ENCODE measurements at regions not wholly inside any gene's neighbourhood (a gene's known extent, or its start where the extent isn't known, plus 50 kb on each side); places are given as distances from the start of the nearest gene placed in this dataset.
A peak's percentile ranks its signal among the peaks of the same experiment; 100 is the strongest.

DNA sequence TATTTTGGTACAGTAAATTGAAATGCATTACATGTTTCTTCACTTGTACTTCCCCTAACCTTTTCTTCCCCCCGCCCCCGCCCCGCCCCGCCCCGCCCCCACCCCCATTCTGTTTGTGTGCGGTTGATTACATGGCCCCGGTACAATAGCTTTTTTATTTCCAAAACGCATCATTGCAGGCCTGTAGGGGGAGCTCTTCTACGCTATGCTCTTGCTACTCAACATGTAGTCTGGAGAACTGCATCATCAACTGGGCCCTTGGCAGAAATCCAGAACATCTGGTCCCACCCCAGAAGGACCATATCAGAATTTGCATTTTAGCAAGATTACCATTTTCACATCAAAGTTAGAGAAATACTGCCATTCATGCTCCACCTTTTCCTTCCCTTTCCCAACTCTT is 333.3 kb upstream of the DDX53 start:
- peak; percentile 82 for DNase-seq

DNA sequence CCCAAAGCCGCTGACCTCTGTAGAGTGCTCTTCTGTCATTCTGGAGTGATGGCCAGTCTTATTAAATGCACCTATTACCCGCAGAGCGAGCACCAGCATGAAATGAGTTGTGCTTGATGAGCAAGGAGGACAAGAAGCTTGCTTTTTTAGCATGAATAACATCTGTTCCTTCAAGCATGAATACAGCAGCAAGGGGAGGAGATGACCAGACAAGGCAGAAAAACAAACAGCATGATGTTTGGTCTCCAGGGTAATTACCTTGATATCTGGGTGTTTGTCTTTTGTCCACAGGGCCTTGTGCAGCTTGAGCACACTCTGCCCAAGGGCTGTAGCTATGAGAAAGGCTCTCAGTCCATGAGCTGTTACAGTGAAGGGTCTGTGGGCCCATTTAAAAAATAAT is 324.8 kb upstream of the DDX53 start:
- no peak for DNase-seq

DNA sequence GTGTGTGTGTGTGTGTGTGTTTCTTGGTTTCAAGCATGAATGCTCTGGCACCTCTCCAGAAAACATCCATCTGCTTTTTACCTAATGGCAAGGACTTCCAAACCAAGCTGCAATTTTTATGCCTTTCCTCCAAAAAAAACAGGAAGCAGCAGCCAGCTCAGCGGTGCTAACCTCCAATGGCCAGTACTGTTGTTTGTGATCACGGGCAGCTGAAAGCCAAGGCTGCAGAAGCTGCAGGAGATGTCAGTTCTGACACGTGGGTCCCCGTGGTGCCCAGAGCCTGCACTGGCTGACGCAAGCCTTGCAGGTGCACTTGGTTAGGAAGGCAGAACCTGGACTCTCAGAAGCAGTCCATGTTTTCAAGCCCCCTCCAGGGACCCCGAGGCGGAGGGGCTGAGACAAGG is 313.6 kb upstream of the DDX53 start:
- peak; percentile 50 for DNase-seq

DNA sequence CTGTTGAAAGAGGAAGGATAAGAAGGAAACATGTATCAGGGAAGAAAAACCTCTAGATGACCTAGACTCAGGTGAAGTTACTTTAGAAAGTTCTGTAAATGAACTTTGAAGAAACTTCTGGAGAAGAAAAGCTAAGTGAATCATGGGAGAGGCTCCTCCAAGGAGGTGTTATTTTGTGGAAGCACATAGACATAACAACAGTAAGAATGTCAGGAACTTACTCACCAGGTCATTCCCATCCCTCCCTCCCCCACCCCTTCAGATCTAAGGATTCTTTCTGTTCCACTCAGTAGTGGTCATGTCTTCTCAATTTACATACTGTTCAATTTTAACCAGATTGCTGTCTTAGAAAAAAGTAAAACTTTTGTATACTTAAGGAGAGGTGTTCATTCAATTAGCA is 310.5 kb upstream of the DDX53 start:
- no peak for DNase-seq

DNA sequence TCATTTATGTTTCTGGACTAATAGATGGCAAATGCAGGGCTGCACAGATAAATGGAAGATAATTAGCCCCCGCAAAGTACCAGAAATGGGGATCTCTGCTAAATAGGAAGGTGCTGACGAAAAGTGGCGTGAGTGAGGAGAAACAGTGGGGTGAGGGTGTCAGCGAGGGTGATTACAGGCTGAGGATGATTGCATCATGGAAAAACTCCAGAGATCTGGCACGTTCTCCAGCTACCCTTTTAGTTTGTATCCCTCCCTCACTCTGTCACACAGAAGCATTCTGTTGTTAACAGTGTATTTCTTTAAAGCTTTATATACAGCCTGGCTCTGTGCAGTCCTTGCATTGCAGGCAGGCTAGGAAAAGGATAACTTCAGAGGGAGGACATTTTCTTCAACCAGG is 309.6 kb upstream of the DDX53 start:
- peak; percentile 17 for DNase-seq

DNA sequence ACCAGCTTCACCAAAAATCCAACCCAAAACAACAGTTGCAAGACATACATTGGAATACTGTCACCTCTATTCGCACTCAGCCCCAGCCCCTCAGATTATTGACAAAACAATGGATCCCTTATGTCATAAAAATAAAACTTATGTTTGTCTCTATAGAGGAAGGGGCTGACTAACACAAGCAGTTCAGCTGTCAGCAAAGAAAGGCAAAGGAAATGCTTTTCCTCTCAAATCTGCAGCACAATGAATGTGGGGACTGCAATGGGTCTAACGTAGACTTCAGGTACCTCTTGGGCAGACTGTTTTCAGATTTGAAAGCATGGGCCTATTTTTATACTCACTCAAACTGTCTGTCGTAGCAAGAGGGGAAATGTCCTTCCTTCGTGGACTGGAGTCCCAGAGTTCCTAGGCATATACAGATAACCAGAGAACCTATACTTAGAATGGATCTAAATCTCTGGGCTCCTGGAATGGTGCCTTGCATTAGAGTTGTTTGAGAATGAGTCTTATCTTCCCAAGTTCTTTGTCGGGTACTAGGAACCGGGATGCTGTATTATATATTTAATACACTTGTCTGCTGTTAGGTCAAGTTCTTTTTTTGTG is 307.7 kb upstream of the DDX53 start:
- DNase-seq: no peak

DNA sequence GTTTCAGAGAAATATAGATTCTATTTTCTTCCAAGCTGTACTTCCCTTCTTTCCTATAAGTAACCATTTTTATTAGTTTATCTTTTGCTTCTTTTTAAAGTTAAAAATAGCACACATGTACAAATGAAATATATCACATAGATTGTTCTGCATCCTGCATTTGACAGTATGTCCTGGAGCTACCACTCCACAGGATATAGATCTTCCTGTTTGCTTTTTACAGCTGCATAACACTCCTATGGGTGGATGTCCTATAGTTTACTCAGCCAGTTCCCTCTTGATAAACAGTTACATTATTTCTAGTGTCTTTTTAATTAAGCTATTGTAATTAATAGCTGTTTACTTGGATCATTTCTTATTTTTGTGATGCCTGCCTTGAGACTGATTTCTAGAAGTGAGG is 301.6 kb upstream of the DDX53 start:
- no peak for DNase-seq

DNA sequence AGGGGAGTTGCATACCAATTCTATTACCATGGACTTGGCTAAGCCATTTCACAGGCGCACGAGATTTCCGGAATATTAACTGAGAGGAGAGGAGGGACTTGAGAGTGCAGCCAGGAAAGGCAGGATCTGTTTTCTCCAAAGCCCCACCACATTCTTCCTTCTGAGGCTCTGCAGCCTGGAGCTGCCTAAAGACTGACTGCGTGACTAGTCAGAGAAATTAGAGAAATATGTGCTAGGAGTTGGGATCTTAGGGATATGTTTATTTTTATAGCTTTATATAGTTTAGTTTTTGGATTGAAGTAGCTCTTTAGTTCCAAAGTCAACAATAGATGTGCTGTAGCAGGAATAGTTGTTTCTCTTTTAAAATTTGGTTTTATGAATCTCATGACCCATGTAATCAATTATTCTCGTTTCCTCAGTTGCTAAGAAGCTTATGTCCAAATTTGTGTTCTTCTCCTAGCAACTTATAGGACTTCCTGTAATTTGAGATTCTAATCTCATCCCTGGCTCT is 300.1 kb upstream of the DDX53 start:
- peak; percentile 32 for DNase-seq

DNA sequence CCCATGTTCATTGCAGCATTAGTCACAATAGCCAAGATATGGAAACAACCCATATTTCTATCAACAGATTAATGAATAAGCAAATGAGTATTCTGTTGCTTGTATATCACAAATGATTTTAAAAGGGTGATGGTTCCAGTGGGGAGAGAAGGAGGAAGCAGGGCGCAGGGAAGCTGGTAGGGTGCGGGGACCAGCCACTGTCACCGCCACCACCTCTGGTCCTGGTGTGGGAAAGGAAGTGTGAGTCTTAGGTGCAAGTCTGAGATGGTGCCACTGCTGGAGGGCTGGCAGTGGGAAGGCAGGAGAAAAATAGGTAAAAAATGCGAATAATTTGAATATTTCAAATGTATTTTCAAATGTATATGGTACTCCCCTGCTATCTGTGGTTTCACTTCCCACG is 286.8 kb upstream of the DDX53 start:
- DNase-seq: no peak

DNA sequence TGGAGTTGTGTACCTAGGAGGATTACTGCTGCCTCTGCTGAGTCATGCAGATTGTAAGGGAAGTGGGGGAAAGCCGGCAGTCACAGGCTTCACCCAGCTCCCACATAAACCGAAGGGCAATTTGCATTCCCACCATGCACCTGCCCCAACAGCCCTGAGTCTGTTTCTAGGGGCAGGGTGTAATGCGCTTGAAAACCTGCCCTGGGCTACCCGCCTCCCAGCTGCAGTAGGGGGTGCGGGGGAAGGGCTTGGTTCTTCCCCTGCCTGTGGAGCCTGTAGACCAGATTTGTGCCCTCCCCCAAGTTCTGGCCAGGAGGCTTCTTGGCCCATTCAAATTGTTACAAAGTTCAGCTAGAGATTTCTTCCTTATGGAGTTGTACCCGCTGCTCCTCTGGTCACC is 269.2 kb upstream of the DDX53 start:
- DNase-seq: no peak

DNA sequence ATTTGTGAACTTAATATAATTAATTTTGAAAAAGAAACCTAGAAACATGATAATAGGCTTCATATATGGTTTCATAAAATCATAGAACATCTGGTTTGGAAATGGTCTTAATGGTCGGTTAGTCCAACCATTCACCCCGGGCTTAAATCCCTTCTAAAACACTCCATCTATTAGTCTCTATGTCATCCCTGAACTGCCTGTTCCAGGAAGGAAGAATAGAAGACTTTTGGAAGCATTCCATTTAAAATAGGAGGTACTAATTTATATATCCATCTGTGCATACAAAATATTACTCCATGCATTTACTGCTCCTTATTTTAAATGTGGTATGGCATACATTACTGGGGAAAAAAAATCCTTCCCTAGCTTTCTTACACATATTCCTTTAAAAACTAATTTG is 262.2 kb upstream of the DDX53 start:
- no peak for DNase-seq

DNA sequence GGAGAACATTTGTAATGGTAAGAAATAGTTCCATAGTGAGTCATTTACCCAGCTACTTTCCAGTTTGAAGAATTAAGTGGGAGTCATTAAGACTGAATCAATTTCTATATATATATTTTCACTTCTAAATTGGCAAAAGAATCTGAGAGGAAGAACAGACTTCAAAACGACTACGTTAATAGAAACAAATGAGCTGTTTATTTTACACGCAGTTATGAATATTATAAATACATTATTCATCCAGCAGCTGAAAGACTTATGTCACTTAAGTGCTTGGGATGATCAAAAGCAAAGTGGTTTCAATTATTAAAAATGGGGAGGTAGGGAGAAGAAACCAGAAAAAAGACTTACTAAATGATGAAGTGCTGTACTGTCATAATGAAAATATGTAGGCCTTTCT is 260.5 kb upstream of the DDX53 start:
- DNase-seq: no peak

DNA sequence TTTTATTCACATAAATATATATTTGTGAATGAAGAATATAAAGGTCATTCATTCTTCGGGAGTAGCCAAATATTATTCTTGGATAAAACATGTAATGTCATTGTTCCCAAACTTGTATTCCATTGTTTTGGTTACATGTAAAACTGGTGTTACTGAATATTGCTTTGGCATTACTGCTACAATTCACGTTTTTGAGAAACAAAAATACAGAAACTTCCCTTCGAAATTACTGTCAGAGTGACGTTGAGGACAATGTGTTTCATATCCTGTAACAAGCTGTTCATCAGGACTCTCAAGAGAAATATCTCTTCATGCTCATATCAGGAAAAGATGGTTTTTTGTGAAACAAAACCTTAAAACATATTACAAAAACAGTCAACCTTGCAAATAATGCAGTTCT is 258.9 kb upstream of the DDX53 start:
- no peak for DNase-seq

DNA sequence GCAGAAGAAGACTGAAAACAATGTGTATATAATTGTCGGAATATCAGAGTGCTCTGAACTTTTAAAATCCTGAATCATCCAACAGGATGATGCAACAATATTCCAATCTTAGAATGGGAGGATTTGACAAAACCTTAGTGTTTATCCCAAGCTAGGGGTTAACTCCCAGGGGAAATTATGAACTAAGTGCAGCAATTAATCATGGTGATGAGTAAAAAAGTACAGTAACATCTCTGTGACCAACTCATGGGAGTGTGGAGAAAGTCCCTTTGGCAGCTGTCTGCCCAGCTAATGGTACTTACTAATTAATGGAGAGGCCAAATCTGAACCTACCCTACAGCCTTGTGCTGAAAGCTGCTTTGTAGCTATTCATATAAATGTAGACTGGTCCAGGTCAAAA is 257.6 kb upstream of the DDX53 start:
- DNase-seq: no peak

DNA sequence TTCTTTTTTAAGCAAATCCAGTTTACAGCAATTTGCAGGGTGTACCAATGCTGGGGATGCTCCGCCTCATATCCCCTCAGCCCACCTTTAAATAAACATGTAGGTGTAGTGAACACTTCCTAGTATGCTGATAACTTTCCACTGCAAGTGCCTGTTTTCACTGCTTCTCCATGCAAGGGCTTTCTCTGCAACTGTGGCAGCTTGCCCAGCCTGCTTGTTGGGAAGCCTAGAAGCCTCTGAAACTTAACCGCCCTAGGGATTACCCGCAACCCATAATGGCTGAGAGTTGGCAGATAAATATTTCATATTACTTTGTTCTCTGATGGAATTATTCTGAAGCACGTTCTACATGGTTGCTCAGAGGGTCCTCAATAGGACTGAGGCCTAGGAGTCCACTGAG is 253.7 kb upstream of the DDX53 start:
- DNase-seq: no peak

DNA sequence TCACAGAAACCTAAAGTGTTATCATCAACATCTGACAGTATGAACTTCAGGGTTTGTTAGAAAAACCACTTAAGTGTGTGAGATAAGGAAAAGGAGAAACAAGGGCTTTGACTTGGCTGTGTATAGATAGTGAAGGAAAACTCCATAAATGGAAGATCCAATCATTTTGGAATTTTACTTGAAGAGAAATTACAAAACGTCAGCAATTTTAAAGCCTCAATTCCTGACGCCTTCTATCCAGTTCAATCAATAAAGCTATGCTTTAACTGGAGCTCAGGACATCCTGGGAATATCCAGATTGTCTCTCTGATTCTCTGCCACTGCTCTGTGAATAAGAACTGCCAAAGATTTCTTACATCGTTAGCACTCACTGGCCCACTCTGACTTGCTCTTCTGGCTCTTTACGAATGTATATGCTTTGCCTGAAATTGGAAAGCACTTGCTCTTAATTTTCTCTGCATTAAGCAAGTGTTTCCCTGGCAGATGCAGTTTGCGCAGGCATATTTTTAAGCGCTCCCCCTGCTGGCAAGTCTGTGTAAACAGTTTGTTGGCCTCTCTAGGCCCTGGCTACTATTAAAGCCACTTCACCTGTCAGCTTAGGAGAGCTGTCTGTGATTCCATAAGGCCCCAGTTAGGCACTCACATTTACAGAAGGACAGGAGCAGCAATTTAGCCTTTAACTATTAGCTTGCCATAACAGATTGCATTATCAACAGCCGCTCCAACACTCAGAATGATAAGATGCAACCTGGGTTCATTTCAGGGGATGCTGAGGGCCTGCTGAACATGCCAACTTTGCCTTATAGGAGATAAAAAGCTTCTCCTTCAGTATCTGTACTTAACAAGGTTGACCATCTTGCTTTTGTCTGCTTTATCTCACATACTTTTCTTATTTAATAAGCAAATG is 251.4 kb upstream of the DDX53 start:
- DNase-seq: peak; percentile 53

DNA sequence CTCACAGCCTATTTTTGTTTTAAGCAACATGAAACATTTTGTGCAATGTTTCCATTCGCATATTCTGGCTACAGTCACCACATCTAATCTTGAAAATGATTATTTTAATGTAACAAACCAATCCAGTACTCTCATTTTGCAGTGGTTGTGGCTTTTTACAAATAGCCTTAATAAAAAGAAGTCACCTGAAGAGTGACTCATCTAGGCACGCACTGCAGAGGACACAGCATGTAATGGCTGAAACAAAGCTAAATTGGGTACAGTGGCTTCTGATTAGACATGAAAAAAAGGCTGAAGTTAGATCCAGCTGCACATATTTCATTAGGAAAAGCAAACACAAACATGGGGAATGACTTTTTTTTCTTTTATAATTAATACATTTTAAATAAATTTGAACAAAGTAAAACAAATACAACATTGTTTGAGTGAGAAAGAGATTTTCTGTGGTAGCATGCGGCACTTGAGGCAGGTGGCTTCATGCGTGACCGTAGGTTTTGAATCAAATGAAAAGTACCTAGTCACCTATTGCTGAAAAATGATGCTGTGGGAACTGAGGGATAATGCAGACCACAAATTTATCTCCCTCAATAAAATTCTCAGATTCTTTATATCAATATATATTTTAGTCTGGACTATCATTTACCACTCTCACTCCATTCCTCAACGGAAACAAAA is 240.8 kb upstream of the DDX53 start:
- no peak for DNase-seq

DNA sequence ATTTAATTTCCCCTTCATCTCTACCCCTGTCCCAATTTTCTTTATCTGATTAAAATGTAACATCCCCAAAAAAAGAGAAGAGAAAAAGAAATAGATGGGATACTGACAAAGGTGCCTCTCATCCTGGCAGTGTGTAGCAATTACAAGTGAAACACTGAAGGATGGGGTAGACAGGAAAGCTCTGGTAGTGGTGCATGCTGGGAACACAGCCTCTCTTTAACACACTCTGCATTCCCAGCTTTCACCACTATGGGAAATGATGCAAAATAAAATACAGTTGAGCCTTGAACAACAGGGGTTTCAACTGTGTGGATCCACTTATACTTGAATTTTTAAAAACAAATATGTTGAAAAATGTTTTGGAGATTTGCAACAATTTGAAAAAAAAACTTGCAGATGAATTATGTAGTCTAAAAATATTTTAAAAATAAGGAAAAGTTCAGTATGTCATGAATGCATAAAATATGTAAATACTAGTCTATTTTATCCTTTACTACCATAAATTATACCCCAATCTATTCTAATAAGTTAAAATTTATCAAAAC is 239.2 kb upstream of the DDX53 start:
- DNase-seq: no peak

DNA sequence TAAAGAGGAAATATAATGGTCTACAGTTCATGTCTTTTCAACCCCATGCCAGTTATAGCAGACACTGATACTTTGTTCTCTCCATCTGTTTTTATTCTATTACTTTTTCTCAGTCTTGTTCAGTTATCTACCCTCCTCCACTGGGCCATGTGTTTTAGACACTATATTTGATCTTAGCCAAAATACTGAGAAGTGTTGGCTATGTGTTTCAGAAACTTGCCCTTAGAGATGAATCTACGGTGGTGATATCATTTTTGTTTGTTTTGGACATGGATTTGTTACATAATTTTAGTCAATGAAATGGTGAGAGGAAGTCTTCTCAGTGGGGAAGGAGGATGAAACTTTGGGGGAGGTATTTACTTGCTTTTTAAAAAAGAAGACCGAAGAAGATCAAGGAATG is 211.5 kb upstream of the DDX53 start:
- DNase-seq: no peak

DNA sequence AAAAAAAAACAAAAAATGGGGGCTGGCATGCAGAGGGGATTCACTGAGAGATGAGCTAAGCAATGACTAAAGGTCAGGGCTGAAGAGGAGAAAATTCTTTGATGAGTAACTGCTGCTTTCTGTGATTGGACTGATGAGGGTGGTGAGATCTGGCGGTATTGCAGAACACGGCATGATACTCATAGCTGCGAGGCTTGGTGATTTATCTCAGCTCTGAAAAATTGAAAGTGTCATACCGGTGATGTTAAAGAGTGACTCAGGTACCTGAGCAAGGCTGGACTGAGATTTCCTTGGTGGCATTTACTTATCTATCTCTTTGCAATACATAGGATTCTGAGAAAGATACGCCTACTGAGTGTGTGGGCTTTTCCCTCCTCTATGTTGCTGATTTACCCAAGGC is 204.1 kb upstream of the DDX53 start:
- DNase-seq: peak; percentile 3

DNA sequence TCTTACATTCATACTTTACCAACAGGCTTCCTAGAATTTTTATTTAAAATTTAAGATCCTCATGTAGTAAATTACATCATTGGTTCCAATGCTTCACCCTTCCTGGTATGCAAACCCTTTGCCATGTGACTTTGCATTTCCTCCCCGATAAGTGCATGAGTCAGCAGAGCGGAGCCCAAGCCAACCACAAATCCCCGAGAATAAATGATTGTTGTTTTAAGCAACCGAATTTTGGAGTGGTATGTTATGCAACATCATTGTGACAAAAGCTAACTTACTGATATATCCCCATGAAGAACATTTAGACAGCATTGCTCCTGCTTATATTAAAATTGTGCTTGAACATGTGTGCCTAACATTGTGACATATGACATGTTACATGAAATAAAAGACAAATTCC is 199.4 kb upstream of the DDX53 start:
- DNase-seq: peak; percentile 91

DNA sequence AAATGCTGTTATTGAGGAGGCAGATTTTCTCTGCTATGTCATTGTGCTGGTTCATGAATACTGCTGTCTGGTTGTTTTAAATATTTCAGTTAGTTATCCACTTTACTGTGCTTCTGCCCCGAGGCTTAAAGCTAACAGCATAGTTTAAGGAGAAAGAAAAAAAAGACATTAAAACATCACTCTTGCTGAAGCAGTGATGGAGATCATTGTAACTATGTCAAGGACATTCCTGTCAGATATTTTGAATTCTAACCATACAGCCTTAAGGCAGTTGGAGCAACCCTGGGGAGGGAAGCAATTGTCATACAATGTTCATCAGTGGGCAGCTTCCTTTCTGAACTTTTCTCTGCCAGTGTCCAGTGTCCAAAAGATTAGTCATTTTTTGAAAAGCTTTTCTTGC is 199.0 kb upstream of the DDX53 start:
- DNase-seq: peak; percentile 38

DNA sequence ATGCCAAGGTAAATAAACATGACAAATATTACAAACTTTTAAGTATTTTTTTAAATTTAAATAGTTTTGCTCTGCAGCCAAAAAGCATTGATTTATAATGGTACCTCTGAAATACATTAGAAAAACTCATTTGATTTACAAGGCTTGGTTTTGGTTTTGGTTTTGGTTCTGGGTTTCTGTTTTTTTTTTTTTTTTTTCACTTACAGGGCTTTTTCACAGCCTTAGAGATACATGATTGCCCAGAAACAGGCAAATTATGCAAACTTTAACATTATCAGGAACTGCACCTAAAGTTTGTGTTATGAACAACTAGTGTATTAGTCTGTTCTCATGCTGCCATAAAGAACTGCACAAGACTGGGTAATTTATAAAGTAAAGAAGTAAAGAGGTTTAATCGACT is 196.4 kb upstream of the DDX53 start:
- peak; percentile 20 for DNase-seq

DNA sequence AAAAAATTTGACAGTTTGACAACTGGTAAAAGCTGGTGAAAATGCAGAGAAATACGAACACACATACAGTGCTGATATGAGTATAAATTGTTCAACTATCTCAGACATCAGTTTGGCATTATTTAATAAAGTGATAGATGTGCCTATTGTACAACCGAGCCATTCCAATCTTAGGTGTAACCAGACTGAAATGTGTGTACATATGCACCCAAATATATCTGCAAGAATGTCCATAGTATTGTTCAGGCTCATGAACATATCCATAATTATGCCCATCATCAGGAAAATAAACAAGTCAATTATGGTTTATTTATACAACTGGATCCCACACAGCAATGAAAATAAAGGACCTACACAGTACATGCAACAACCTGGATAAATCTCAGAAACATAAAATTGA is 188.9 kb upstream of the DDX53 start:
- DNase-seq: no peak

Measured in OCI-M1 (cell line).